SJSA1 (cell line): ENCODE measurements at regions not wholly inside any gene's neighbourhood (a gene's known extent, or its start where the extent isn't known, plus 50 kb on each side); places are given as distances from the start of the nearest gene placed in this dataset.

ENCODE experiments used
- DNase-seq, 2 experiments: peaks; one replicate each; pipeline ENCODE4 v3.0.0-alpha.2; 2015 to 2020; ENCODE audit warnings: low spot score in 2 of 2, low read depth in 1 of 2
- H3K27ac ChIP-seq: fragments of 250-450 bp; sonication (Bioruptor Pico); 2 replicates; pipeline ENCODE4 v1.5.1; 2020; ENCODE audit warnings: mild to moderate bottlenecking, moderate library complexity
- H3K27me3 ChIP-seq: fragments of 250-450 bp; sonication (Bioruptor Pico); replicated peaks from 2 replicates; pipeline ENCODE4 v1.5.1; 2020; ENCODE audit warnings: mild to moderate bottlenecking, moderate library complexity
- H3K36me3 ChIP-seq: fragments of 250-450 bp; sonication (Bioruptor Pico); 2 replicates; pipeline ENCODE4 v1.5.1; 2020; ENCODE audit warnings: mild to moderate bottlenecking
- H3K4me1 ChIP-seq: fragments of 250-450 bp; sonication (Bioruptor Pico); replicated peaks from 2 replicates; pipeline ENCODE4 v1.6.1; 2021; ENCODE audit warnings: mild to moderate bottlenecking
- H3K4me3 ChIP-seq: fragments of 250-450 bp; sonication (Bioruptor Pico); 2 replicates; pipeline ENCODE4 v1.5.1; 2020; ENCODE audit warnings: mild to moderate bottlenecking
- H3K9me3 ChIP-seq: fragments of 250-450 bp; sonication (Bioruptor Pico); replicated peaks from 2 replicates; pipeline ENCODE4 v1.5.1; 2020; ENCODE audit warnings: mild to moderate bottlenecking

GRCh38 chr1:219038398-219038797, 135.3 kb upstream of the LYPLAL1 start:
- H3K9me3 ChIP-seq: no peaks in the 10 kb centered on the region
- H3K27me3 ChIP-seq: no peaks in the 10 kb centered on the region
- no peak overlapping the region for H3K27ac ChIP-seq
- peaks cover 28% of the 10 kb centered on the region for H3K4me1 ChIP-seq
- no peak overlapping the region for H3K4me3 ChIP-seq
- H3K36me3 ChIP-seq: no peaks in the 10 kb centered on the region; the same call in 1 of the 2 replicates
- no peak for DNase-seq

DNA sequence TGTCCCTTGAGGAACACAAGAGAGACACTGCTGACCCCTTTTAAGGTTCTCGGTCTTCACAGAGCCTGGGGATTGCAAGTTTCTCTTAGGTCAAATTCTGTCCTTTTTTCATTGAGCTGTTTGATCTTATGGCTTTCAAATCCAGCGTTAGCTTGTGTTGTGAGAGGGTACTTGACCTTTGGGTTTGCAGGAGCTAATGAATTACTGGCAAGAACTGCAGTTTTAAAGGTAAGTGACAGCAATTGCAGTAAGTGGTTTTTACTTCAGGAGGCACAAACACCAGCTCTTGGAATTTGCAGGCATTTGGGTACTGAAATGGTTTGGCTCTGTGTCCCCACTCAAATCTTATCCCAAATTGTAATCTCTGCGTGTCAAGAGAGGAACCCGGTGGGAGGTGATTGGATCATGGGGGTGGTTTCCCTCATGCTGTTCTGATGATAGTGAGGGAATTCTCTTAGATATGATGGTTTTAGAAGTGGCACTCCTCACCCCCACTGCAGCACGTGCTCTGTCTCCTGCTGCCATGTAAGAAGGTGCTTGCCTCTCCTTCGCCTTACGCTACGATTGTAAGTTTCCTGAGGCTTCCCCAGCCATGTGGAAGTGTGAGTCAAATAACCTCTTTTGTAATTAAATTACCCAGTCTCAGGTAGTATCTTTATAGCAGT, 134.5 kb upstream of the LYPLAL1 start:
- H3K27me3 ChIP-seq: no peaks in the 10 kb centered on the region
- no peaks in the 10 kb centered on the region; the same call in 1 of the 2 replicates for H3K36me3 ChIP-seq
- H3K27ac ChIP-seq: no peak overlapping the region
- H3K4me1 ChIP-seq: peaks cover 28% of the 10 kb centered on the region
- no peak overlapping the region for H3K4me3 ChIP-seq
- H3K9me3 ChIP-seq: no peaks in the 10 kb centered on the region
- no peak for DNase-seq

GRCh38 chr1:219039682-219040154, 134.0 kb upstream of the LYPLAL1 start:
- no peak for DNase-seq
- Histone ChIP-seq H3K27ac (no peak overlapping the region; the same call in 1 of the 2 replicates), H3K36me3 (no peaks in the 10 kb centered on the region; the same call in 1 of the 2 replicates), H3K4me3 (no peak overlapping the region), H3K4me1 (peaks cover 28% of the 10 kb centered on the region), H3K27me3 (no peaks in the 10 kb centered on the region), H3K9me3 (no peaks in the 10 kb centered on the region)

- H3K9me3 ChIP-seq: no peaks in the 10 kb centered on the region
- H3K27ac ChIP-seq: peak overlapping the region; percentile 89
- no peak for DNase-seq
- H3K4me3 ChIP-seq: no peak overlapping the region
- peaks cover 28% of the 10 kb centered on the region for H3K4me1 ChIP-seq
- no peaks in the 10 kb centered on the region; the same call in 1 of the 2 replicates for H3K36me3 ChIP-seq
- no peaks in the 10 kb centered on the region for H3K27me3 ChIP-seq
These were observed 133.4 kb upstream of the LYPLAL1 start for GRCh38 chr1:219040291-219040690.

DNA sequence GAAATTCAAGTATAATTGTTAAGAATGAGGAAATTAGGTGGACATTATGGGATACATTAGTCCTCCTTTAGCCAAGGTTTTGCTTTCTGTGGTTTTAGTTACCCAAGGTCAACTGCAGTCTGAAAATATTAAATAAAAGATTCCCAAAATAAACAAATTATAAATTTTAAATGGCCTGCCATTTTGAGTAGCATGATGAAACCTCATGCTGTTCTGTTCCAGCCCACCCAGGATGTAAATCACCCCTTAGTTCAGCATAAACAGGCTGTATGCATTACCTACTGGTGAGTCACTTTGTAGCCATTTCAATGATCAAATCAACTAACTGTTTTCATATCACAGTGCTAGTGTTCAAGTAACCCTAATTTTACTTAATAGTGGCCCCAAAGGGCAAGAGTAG, 132.5 kb upstream of the LYPLAL1 start:
- Histone ChIP-seq H3K36me3 (no peaks in the 10 kb centered on the region; the same call in 1 of the 2 replicates), H3K4me1 (peaks cover 28% of the 10 kb centered on the region), H3K27me3 (no peaks in the 10 kb centered on the region), H3K4me3 (no peak overlapping the region), H3K27ac (peak overlapping the region; percentile 89), H3K9me3 (no peaks in the 10 kb centered on the region)
- peak; percentile 80 to 87 for DNase-seq

GRCh38 chr1:219041818-219042217, 131.9 kb upstream of the LYPLAL1 start:
- peak; percentile 56 to 69 for DNase-seq
- no peaks in the 10 kb centered on the region for H3K27me3 ChIP-seq
- H3K9me3 ChIP-seq: no peaks in the 10 kb centered on the region
- H3K4me3 ChIP-seq: no peak overlapping the region
- peaks cover 28% of the 10 kb centered on the region for H3K4me1 ChIP-seq
- H3K36me3 ChIP-seq: no peaks in the 10 kb centered on the region; the same call in 1 of the 2 replicates
- peak overlapping the region; percentile 89 for H3K27ac ChIP-seq

DNA sequence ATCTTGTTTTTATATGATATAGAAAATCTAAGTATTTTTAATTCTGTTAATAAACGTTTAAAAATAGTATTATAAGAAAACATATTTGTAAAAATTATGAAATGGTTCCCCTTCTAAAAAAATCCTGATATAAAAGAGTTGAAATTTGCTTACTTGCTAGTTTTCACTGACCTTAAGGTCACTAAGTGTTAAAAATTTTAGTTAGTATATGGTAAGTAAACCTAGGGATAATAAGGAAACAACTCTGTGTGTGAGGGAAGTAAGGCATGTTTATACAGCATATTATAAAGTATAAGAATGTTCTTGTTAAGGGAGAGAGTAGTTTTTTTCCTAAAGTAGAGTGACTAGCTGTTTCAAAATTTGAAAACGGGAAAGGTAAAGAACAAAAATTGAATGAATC, 130.9 kb upstream of the LYPLAL1 start:
- Histone ChIP-seq H3K36me3 (no peaks in the 10 kb centered on the region; the same call in 1 of the 2 replicates), H3K27me3 (no peaks in the 10 kb centered on the region), H3K9me3 (no peaks in the 10 kb centered on the region), H3K4me1 (peaks cover 28% of the 10 kb centered on the region), H3K4me3 (no peak overlapping the region), H3K27ac (no peak overlapping the region)
- no peak for DNase-seq

DNA sequence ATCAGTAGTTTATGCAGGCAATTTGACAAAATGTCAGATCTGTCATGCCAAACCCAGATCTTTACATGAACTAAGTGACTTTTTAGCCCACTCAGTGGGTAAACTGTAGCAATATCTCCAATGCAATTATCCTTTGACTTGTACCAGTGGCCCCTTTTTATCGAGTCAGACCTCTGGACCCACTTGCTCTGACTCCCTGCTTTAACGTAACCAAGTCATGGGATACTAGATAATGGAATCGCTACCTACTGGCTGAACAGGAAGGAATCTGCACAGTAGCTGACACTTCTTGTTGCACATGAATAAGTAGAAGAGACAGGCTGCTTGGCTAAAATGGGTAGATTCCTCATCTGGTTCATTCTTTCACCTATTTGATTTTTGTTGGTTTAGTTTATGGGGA, 128.4 kb upstream of the LYPLAL1 start:
- Histone ChIP-seq H3K27ac (no peak overlapping the region), H3K27me3 (no peaks in the 10 kb centered on the region), H3K4me3 (no peak overlapping the region), H3K36me3 (no peaks in the 10 kb centered on the region; the same call in 1 of the 2 replicates), H3K9me3 (no peaks in the 10 kb centered on the region), H3K4me1 (peaks cover 26% of the 10 kb centered on the region)
- no peak for DNase-seq

GRCh38 chr1:219049501-219049900, 124.2 kb upstream of the LYPLAL1 start:
- no peak for DNase-seq

GRCh38 chr1:219050086-219050821, 123.4 kb upstream of the LYPLAL1 start:
- H3K27me3 ChIP-seq: no peaks in the 10 kb centered on the region
- peaks cover 7% of the 10 kb centered on the region for H3K4me1 ChIP-seq
- no peak for DNase-seq
- no peak overlapping the region for H3K4me3 ChIP-seq
- H3K36me3 ChIP-seq: no peaks in the 10 kb centered on the region
- no peak overlapping the region for H3K27ac ChIP-seq
- no peaks in the 10 kb centered on the region for H3K9me3 ChIP-seq

More at GRCh38 chr1:219049501-219049900, 124.2 kb upstream of the LYPLAL1 start:
- Histone ChIP-seq H3K4me1 (peaks cover 7% of the 10 kb centered on the region), H3K4me3 (no peak overlapping the region), H3K27me3 (no peaks in the 10 kb centered on the region), H3K27ac (no peak overlapping the region), H3K36me3 (no peaks in the 10 kb centered on the region), H3K9me3 (no peaks in the 10 kb centered on the region)

DNA sequence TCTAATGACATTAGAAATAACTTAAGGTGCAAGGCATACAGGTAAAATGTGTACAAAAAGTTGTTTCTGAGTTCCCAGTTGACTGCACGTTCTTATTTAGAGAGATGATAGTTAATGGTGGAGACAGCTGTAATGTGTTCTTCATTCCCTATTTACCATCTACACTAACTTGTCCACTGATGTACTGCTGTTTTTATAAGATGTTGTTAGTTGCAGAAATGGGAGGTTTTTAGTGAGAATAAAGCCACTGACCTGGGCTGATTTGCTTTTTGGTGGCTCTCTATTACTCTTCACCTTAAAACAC, 122.9 kb upstream of the LYPLAL1 start:
- Histone ChIP-seq H3K27me3 (no peaks in the 10 kb centered on the region), H3K4me1 (peaks cover 7% of the 10 kb centered on the region), H3K36me3 (no peaks in the 10 kb centered on the region), H3K27ac (no peak overlapping the region), H3K4me3 (no peak overlapping the region), H3K9me3 (no peaks in the 10 kb centered on the region)
- no peak for DNase-seq

DNA sequence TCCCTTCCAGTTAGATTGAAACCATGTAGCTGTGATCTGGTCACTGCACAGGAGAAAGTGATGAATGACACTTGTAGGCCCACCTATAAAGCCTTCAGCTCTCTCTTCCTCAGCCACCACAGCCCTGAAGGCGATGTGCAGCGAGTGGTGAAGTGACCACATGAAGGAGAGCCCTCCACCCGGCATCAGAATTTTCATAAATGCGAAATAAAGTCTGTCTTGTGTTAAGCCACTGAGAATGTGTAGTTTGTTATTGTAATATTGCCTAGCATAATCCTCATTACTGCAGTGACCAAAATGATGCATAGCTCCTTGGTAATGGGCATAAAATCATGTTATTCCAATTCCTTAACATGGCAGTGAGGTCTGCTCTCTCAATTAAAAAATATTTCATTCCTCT, 122.1 kb upstream of the LYPLAL1 start:
- Histone ChIP-seq H3K27me3 (no peaks in the 10 kb centered on the region), H3K36me3 (no peaks in the 10 kb centered on the region), H3K4me1 (peaks cover 7% of the 10 kb centered on the region), H3K4me3 (no peak overlapping the region), H3K9me3 (no peaks in the 10 kb centered on the region), H3K27ac (no peak overlapping the region)
- DNase-seq: no peak

GRCh38 chr1:219058891-219059820, 114.5 kb upstream of the LYPLAL1 start:
- no peak overlapping the region for H3K4me3 ChIP-seq
- no peaks in the 10 kb centered on the region for H3K9me3 ChIP-seq
- H3K4me1 ChIP-seq: no peaks in the 10 kb centered on the region
- H3K27me3 ChIP-seq: no peaks in the 10 kb centered on the region
- no peak overlapping the region for H3K27ac ChIP-seq
- DNase-seq: no peak
- no peaks in the 10 kb centered on the region for H3K36me3 ChIP-seq
